ENCODE measurements at regions not wholly inside any gene's neighbourhood (a gene's known extent, or its start where the extent isn't known, plus 50 kb on each side); places are given as distances from the start of the nearest gene placed in this dataset.

DNA sequence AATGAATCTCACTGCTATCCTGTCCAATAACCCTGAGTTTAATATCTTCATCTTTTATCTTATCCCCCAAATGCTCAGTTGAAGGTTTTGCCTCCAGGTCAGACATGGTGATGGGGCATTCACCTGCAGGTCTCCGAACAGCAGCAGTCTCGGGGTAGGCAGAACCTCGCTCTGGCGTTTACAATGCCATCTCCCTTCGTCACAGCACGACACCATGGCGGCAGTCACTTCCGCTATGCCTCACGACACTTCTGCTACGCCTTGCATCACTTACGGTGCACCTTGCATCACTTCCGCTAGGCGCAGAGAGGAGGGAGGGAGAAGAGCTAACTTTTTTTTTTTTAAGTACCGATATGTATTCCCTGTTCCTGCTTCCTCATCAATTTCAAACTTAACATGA, 194.9 kb downstream of the BCAS1 start:
- TF ChIP-seq, protein P1, sequence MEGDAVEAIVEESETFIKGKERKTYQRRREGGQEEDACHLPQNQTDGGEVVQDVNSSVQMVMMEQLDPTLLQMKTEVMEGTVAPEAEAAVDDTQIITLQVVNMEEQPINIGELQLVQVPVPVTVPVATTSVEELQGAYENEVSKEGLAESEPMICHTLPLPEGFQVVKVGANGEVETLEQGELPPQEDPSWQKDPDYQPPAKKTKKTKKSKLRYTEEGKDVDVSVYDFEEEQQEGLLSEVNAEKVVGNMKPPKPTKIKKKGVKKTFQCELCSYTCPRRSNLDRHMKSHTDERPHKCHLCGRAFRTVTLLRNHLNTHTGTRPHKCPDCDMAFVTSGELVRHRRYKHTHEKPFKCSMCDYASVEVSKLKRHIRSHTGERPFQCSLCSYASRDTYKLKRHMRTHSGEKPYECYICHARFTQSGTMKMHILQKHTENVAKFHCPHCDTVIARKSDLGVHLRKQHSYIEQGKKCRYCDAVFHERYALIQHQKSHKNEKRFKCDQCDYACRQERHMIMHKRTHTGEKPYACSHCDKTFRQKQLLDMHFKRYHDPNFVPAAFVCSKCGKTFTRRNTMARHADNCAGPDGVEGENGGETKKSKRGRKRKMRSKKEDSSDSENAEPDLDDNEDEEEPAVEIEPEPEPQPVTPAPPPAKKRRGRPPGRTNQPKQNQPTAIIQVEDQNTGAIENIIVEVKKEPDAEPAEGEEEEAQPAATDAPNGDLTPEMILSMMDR (IDR thresholded peaks at IDR 0.05 in 8 of 11, conservative IDR thresholded peaks at IDR 0.05 in 3 of 11) = peak in 1 of 11 experiments; percentile 13
- TF ChIP-seq POLR2A (IDR thresholded peaks at IDR 0.05) (no peak), POLR2AphosphoS5 (IDR thresholded peaks at IDR 0.05) (peak; percentile 54 to 81 (median 61))

Data from spleen (tissue), 7 donors.